ENCODE measurements at regions not wholly inside any gene's neighbourhood (a gene's known extent, or its start where the extent isn't known, plus 50 kb on each side); places are given as distances from the start of the nearest gene placed in this dataset.

- Histone ChIP-seq H3K4me3 (ENCODE audit: low read length) (no peak overlapping the region), H3K9ac (ENCODE audit: low read length) (no peak overlapping the region), H3K27me3 (ENCODE audit: insufficient read depth, low read depth, low read length) (no peaks in the 10 kb centered on the region), H3K4me2 (ENCODE audit: low read length) (no peak overlapping the region), H3K9me3 (ENCODE audit: low read length) (no peaks in the 10 kb centered on the region), H2AFZ (ENCODE audit: low read depth, low read length) (no peak overlapping the region), H3K27ac (ENCODE audit: low read length) (no peak overlapping the region), H3K9me2 (ENCODE audit: insufficient read depth, low read length) (no peaks in the 10 kb centered on the region), H4K20me1 (ENCODE audit: insufficient read depth) (no peaks in the 10 kb centered on the region), H3F3A (ENCODE audit: insufficient read depth, low read length, poor library complexity, severe bottlenecking) (no peaks in the 10 kb centered on the region), H3K36me3 (ENCODE audit: insufficient read depth, low read length) (no peaks in the 10 kb centered on the region), H3K79me2 (replicated peaks; ENCODE audit: insufficient read depth, low read length) (no peaks in the 10 kb centered on the region)
- no peak for TF ChIP-seq CTCF (IDR thresholded peaks at IDR 0.05; ENCODE audit: poor library complexity, severe bottlenecking)
- no peak for TF ChIP-seq EP300 (conservative IDR thresholded peaks at IDR 0.05; ENCODE audit: poor library complexity, severe bottlenecking)
- TF ChIP-seq MXI1 (conservative IDR thresholded peaks at IDR 0.05; ENCODE audit: poor library complexity, severe bottlenecking): no peak
- TF ChIP-seq POLR2AphosphoS5 (IDR thresholded peaks at IDR 0.05): no peak
- TF ChIP-seq TAF1 (IDR thresholded peaks at IDR 0.05; ENCODE audit: low read depth): no peak
- TF ChIP-seq SMC3 (conservative IDR thresholded peaks at IDR 0.05; ENCODE audit: poor library complexity): no peak
- TF ChIP-seq EZH2 (IDR thresholded peaks at IDR 0.05; ENCODE audit: borderline replicate concordance, insufficient read depth, low read length, poor library complexity, severe bottlenecking): no peak
- TF ChIP-seq REST (IDR thresholded peaks at IDR 0.05; ENCODE audit: borderline replicate concordance): no peak
- no peak for TF ChIP-seq RAD21 (conservative IDR thresholded peaks at IDR 0.05)
Measured at GRCh38 chr1:5267603-5268235, 613.3 kb downstream of the AJAP1 start.

GRCh38 chr1:5265438-5266075 is 611.1 kb downstream of the AJAP1 start:
- Histone ChIP-seq H3K4me3 (ENCODE audit: low read length) (no peak overlapping the region), H4K20me1 (ENCODE audit: insufficient read depth) (no peaks in the 10 kb centered on the region), H3K9ac (ENCODE audit: low read length) (no peak overlapping the region), H3K79me2 (replicated peaks; ENCODE audit: insufficient read depth, low read length) (no peaks in the 10 kb centered on the region), H3K4me2 (ENCODE audit: low read length) (no peak overlapping the region), H2AFZ (ENCODE audit: low read depth, low read length) (no peak overlapping the region), H3F3A (ENCODE audit: insufficient read depth, low read length, poor library complexity, severe bottlenecking) (no peaks in the 10 kb centered on the region), H3K27me3 (ENCODE audit: insufficient read depth, low read depth, low read length) (no peaks in the 10 kb centered on the region), H3K9me3 (ENCODE audit: low read length) (no peaks in the 10 kb centered on the region), H3K9me2 (ENCODE audit: insufficient read depth, low read length) (no peaks in the 10 kb centered on the region), H3K27ac (ENCODE audit: low read length) (no peak overlapping the region), H3K36me3 (ENCODE audit: insufficient read depth, low read length) (no peaks in the 10 kb centered on the region)
- TF ChIP-seq POLR2AphosphoS5 (IDR thresholded peaks at IDR 0.05) (no peak), RAD21 (conservative IDR thresholded peaks at IDR 0.05) (no peak), TAF1 (IDR thresholded peaks at IDR 0.05; ENCODE audit: low read depth) (no peak), CTCF (IDR thresholded peaks at IDR 0.05; ENCODE audit: poor library complexity, severe bottlenecking) (no peak), EZH2 (IDR thresholded peaks at IDR 0.05; ENCODE audit: borderline replicate concordance, insufficient read depth, low read length, poor library complexity, severe bottlenecking) (no peak), MXI1 (conservative IDR thresholded peaks at IDR 0.05; ENCODE audit: poor library complexity, severe bottlenecking) (no peak)
